PFSK-1 (cell line): ENCODE measurements at regions not wholly inside any gene's neighbourhood (a gene's known extent, or its start where the extent isn't known, plus 50 kb on each side); places are given as distances from the start of the nearest gene placed in this dataset.

Experiments used
- POLR2AphosphoS5 ChIP-seq: IDR thresholded peaks from 2 replicates; pipeline ENCODE4 v1.6.1; 2012; ENCODE audit warnings: low read depth, mild to moderate bottlenecking, control low read depth, low read length, moderate library complexity
- TAF1 ChIP-seq: IDR thresholded peaks from 2 replicates; pipeline ENCODE4 v1.6.1; 2012; ENCODE audit warnings: low read length, control low read depth, borderline replicate concordance; ENCODE audit not compliant: insufficient read depth

DNA sequence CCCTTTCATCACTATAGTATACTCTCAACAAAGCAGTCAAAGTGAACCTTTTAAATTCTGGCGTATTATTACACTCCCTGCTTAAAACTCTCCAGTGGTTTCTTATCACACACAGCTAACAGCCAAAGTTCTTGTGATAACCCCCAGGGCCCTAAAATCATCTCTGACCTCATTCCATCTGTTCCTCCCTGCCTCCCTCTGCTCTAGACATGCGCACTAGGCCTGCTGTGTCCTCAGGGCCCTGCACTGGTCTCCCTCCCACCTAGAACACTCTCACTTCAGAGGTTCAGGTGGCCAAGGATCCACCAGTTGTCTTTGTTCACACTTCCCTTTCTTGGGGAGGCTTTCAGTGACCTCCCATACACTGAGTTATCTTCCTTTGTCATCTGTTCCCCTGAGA, 603.4 kb downstream of the DSC3 start:
- TF ChIP-seq POLR2AphosphoS5 (no peak), TAF1 (no peak)
